ENCODE measurements at regions not wholly inside any gene's neighbourhood (a gene's known extent, or its start where the extent isn't known, plus 50 kb on each side); places are given as distances from the start of the nearest gene placed in this dataset.

GRCh38 chr10:129310881-129311280 is 156.2 kb upstream of the MGMT start:
- H2AFZ ChIP-seq = no peak overlapping the region
- no peaks in the 10 kb centered on the region for H3K79me2 ChIP-seq
- H3K27me3 ChIP-seq = no peaks in the 10 kb centered on the region
- H4K20me1 ChIP-seq (ENCODE audit: insufficient read depth, poor library complexity, severe bottlenecking) = no peaks in the 10 kb centered on the region
- no peaks in the 10 kb centered on the region for H3K9me2 ChIP-seq (replicated peaks; ENCODE audit: insufficient read depth)
- TF ChIP-seq EZH2 (IDR thresholded peaks at IDR 0.05; ENCODE audit: borderline replicate concordance) = no peak
- no peak for TF ChIP-seq EZH2phosphoT487 (IDR thresholded peaks at IDR 0.05; ENCODE audit: low read depth, severe bottlenecking, unreplicated experiment)
- TF ChIP-seq, protein P1, sequence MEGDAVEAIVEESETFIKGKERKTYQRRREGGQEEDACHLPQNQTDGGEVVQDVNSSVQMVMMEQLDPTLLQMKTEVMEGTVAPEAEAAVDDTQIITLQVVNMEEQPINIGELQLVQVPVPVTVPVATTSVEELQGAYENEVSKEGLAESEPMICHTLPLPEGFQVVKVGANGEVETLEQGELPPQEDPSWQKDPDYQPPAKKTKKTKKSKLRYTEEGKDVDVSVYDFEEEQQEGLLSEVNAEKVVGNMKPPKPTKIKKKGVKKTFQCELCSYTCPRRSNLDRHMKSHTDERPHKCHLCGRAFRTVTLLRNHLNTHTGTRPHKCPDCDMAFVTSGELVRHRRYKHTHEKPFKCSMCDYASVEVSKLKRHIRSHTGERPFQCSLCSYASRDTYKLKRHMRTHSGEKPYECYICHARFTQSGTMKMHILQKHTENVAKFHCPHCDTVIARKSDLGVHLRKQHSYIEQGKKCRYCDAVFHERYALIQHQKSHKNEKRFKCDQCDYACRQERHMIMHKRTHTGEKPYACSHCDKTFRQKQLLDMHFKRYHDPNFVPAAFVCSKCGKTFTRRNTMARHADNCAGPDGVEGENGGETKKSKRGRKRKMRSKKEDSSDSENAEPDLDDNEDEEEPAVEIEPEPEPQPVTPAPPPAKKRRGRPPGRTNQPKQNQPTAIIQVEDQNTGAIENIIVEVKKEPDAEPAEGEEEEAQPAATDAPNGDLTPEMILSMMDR (IDR thresholded peaks at IDR 0.05; ENCODE audit: poor library complexity) = no peak
- H3K36me3 ChIP-seq (replicated peaks; ENCODE audit: insufficient read depth, low read depth) = no peaks in the 10 kb centered on the region
- no peak for DNase-seq (ENCODE audit: low spot score)
- H3K9me3 ChIP-seq (ENCODE audit: low read depth) = no peaks in the 10 kb centered on the region
- H3K27ac ChIP-seq = no peak overlapping the region
- no peak overlapping the region for H3K4me2 ChIP-seq
- no peaks in the 10 kb centered on the region for H3K4me1 ChIP-seq (ENCODE audit: insufficient read depth)
- WGBS (ENCODE audit: low lambda C conversion rate, missing lambda C conversion rate) = 57% methylated on average over 4 of the region's 4 CpGs
- no peak overlapping the region for H3K4me3 ChIP-seq

GRCh38 chr10:129319934-129320333 is 147.1 kb upstream of the MGMT start:
- TF ChIP-seq, protein P1 (IDR thresholded peaks at IDR 0.05; ENCODE audit: poor library complexity) = no peak
- no peak for TF ChIP-seq EZH2 (IDR thresholded peaks at IDR 0.05; ENCODE audit: borderline replicate concordance)
- TF ChIP-seq EZH2phosphoT487 (IDR thresholded peaks at IDR 0.05; ENCODE audit: low read depth, severe bottlenecking, unreplicated experiment) = no peak

DNA sequence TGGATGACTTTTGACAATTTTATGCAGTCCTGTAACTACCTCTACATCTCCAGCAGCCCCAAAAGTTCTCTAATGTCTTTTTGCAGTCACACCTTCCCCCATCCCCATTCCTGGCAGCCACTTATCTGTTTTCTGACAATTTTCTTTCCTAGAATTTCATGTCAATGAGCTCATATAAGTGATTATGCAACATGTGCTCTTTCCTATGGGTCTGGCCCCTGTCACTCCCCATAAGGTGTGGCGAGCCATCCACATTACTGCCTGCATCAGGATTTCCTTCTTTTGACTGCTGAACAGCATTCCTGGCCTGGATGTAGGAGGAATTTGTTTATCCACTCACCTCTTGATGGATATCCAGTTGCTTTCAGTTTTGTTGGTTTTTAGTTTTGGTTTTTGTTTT is 146.7 kb upstream of the MGMT start:
- no peak overlapping the region for H3K4me2 ChIP-seq
- H2AFZ ChIP-seq = no peak overlapping the region
- WGBS (ENCODE audit: low lambda C conversion rate, missing lambda C conversion rate) = 82% methylated on average over 1 of the region's 1 CpG
- no peaks in the 10 kb centered on the region for H4K20me1 ChIP-seq (ENCODE audit: insufficient read depth, poor library complexity, severe bottlenecking)
- no peaks in the 10 kb centered on the region for H3K9me3 ChIP-seq (ENCODE audit: low read depth)
- no peak for DNase-seq (ENCODE audit: low spot score)
- H3K36me3 ChIP-seq (replicated peaks; ENCODE audit: insufficient read depth, low read depth) = no peaks in the 10 kb centered on the region
- no peaks in the 10 kb centered on the region for H3K9me2 ChIP-seq (replicated peaks; ENCODE audit: insufficient read depth)
- no peak overlapping the region for H3K4me3 ChIP-seq
- H3K27me3 ChIP-seq = no peaks in the 10 kb centered on the region
- no peak for TF ChIP-seq EZH2phosphoT487 (IDR thresholded peaks at IDR 0.05; ENCODE audit: low read depth, severe bottlenecking, unreplicated experiment)
- H3K79me2 ChIP-seq = no peaks in the 10 kb centered on the region
- H3K4me1 ChIP-seq (ENCODE audit: insufficient read depth) = no peaks in the 10 kb centered on the region
- H3K27ac ChIP-seq = no peak overlapping the region

More at GRCh38 chr10:129319934-129320333, 147.1 kb upstream of the MGMT start:
- no peak for DNase-seq (ENCODE audit: low spot score)
- Histone ChIP-seq H3K9me2 (replicated peaks; ENCODE audit: insufficient read depth) (no peaks in the 10 kb centered on the region), H4K20me1 (ENCODE audit: insufficient read depth, poor library complexity, severe bottlenecking) (no peaks in the 10 kb centered on the region), H3K27me3 (no peaks in the 10 kb centered on the region), H2AFZ (no peak overlapping the region), H3K4me1 (ENCODE audit: insufficient read depth) (no peaks in the 10 kb centered on the region), H3K4me3 (no peak overlapping the region), H3K27ac (no peak overlapping the region), H3K36me3 (replicated peaks; ENCODE audit: insufficient read depth, low read depth) (no peaks in the 10 kb centered on the region), H3K4me2 (no peak overlapping the region), H3K79me2 (no peaks in the 10 kb centered on the region), H3K9me3 (ENCODE audit: low read depth) (no peaks in the 10 kb centered on the region)
- 95% methylated on average over 1 of the region's 1 CpG for WGBS (ENCODE audit: low lambda C conversion rate, missing lambda C conversion rate)

DNA sequence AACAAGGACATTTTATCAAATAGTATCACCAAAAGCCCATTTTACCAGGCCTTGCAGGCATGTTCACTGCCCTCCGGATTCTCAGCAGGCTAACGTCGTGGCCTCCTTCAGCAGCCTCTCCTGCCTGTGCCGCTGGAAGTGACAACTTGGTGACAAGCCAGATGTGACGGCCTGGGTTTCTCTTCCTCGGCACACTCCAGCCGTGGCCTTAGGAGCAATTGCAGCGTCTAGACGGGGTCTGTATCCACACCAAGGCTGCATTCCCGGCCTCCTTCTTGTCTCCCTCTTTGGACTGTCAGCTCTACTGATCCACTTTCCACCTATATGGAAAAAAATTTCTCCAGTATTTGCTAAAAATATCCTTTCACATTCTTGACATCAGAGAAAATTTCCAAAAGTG is 145.3 kb upstream of the MGMT start:
- no peaks in the 10 kb centered on the region for H3K27me3 ChIP-seq
- DNase-seq (ENCODE audit: low spot score) = no peak
- H3K9me3 ChIP-seq (ENCODE audit: low read depth) = no peaks in the 10 kb centered on the region
- no peak overlapping the region for H2AFZ ChIP-seq
- H4K20me1 ChIP-seq (ENCODE audit: insufficient read depth, poor library complexity, severe bottlenecking) = no peaks in the 10 kb centered on the region
- H3K9me2 ChIP-seq (replicated peaks; ENCODE audit: insufficient read depth) = no peaks in the 10 kb centered on the region
- TF ChIP-seq EZH2 (IDR thresholded peaks at IDR 0.05; ENCODE audit: borderline replicate concordance) (no peak), EZH2phosphoT487 (IDR thresholded peaks at IDR 0.05; ENCODE audit: low read depth, severe bottlenecking, unreplicated experiment) (no peak)
- TF ChIP-seq, protein P1 (IDR thresholded peaks at IDR 0.05; ENCODE audit: poor library complexity) = no peak
- 88% methylated on average over 10 of the region's 10 CpGs for WGBS (ENCODE audit: low lambda C conversion rate, missing lambda C conversion rate)
- no peaks in the 10 kb centered on the region for H3K4me1 ChIP-seq (ENCODE audit: insufficient read depth)
- no peak overlapping the region for H3K27ac ChIP-seq
- no peaks in the 10 kb centered on the region for H3K36me3 ChIP-seq (replicated peaks; ENCODE audit: insufficient read depth, low read depth)
- no peak overlapping the region for H3K4me3 ChIP-seq
- no peak overlapping the region for H3K4me2 ChIP-seq
- no peaks in the 10 kb centered on the region for H3K79me2 ChIP-seq
